K562 (cell line): ENCODE measurements at regions not wholly inside any gene's neighbourhood (a gene's known extent, or its start where the extent isn't known, plus 50 kb on each side); places are given as distances from the start of the nearest gene placed in this dataset.

Experiments
- ADNP ChIP-seq: fragments of 200-800 bp; sonication (Bioruptor generic); IDR thresholded peaks from 2 replicates; pipeline ENCODE4 v1.6.1; 2016; ENCODE audit warnings: missing genetic modification characterization, missing compliant biosample characterization
- CAMTA2 ChIP-seq: fragments of 250-450 bp; sonication (Bioruptor Pico); conservative IDR thresholded peaks from 2 replicates; pipeline ENCODE4 v1.5.1; 2022
- CEBPB ChIP-seq: fragments of 450-650 bp; IDR thresholded peaks from 2 replicates; pipeline ENCODE4 v1.6.1; 2016; ENCODE audit warnings: missing genetic modification characterization, missing compliant biosample characterization
- ESRRB ChIP-seq: fragments of 250-450 bp; sonication (Bioruptor Pico); IDR thresholded peaks from 2 replicates; pipeline ENCODE4 v1.5.0; 2020; ENCODE audit warnings: mild to moderate bottlenecking, moderate library complexity, borderline replicate concordance
- MIER1 ChIP-seq: fragments of 450-650 bp; IDR thresholded peaks from 2 replicates; pipeline ENCODE4 v1.6.1; 2016; ENCODE audit warnings: antibody characterized with exemption, mild to moderate bottlenecking, low read depth
- NR4A1 ChIP-seq, 2 experiments: fragments of 250-450 bp in 1 of 2; fragments of 450-650 bp in 1 of 2; sonication (Bioruptor Pico) in 1 of 2; IDR thresholded peaks; 2 replicates each; pipeline versions ENCODE4 v1.4.0 to v1.6.1; 2016 to 2020; ENCODE audit warnings: mild to moderate bottlenecking in 2 of 2, missing compliant biosample characterization in 1 of 2, missing genetic modification characterization in 1 of 2, moderate library complexity in 1 of 2
- NUFIP1 ChIP-seq: fragments of 450-650 bp; IDR thresholded peaks from 2 replicates; pipeline ENCODE4 v1.6.1; 2018; ENCODE audit not compliant: partially characterized antibody
- PHB2 ChIP-seq: fragments of 450-650 bp; IDR thresholded peaks from 2 replicates; pipeline ENCODE4 v1.6.1; 2017; ENCODE audit warnings: low read depth
- POLR2B ChIP-seq: fragments of 450-650 bp; IDR thresholded peaks from 2 replicates; pipeline ENCODE4 v1.6.1; 2018; ENCODE audit warnings: low read depth; ENCODE audit not compliant: partially characterized antibody
- RBM17 ChIP-seq: fragments of 200-400 bp; formaldehyde crosslinking; IDR thresholded peaks from 2 replicates; pipeline ENCODE4 v1.6.1; 2017; ENCODE audit warnings: low read depth, mild to moderate bottlenecking, low read length, borderline replicate concordance
- SRSF3 ChIP-seq: fragments of 200-400 bp; formaldehyde crosslinking; IDR thresholded peaks from 2 replicates; pipeline ENCODE4 v1.6.1; 2016; ENCODE audit warnings: mild to moderate bottlenecking, low read length, moderate library complexity; ENCODE audit not compliant: insufficient read depth
- STAT5A ChIP-seq: IDR thresholded peaks from 2 replicates; pipeline ENCODE4 v1.6.1; 2012; ENCODE audit warnings: low read length, inconsistent platforms, borderline replicate concordance
- TAF7 ChIP-seq: fragments of 450-650 bp; IDR thresholded peaks from 2 replicates; pipeline ENCODE4 v1.6.1; 2016; ENCODE audit warnings: missing genetic modification characterization, missing compliant biosample characterization
- TAL1 ChIP-seq: fragments of 450-650 bp; IDR thresholded peaks from 2 replicates; pipeline ENCODE4 v1.6.1; 2016; ENCODE audit warnings: mild to moderate bottlenecking
- TEAD4 ChIP-seq, 2 experiments: sonication (generic) in 1 of 2; formaldehyde crosslinking in 1 of 2; IDR thresholded peaks; 2 replicates each; pipeline versions ENCODE4 v1.6.1 to v1.8.0; 2012 to 2022; ENCODE audit warnings: borderline replicate concordance in 1 of 2, inconsistent platforms in 1 of 2, low read length in 1 of 2, mild to moderate bottlenecking in 1 of 2, missing genetic modification reagents in 1 of 2
- TGIF2 ChIP-seq: sonication (generic); formaldehyde crosslinking; IDR thresholded peaks from 2 replicates; pipeline ENCODE4 v1.8.1; 2022; ENCODE audit warnings: mild to moderate bottlenecking, missing genetic modification reagents, moderate library complexity
- ZEB2 ChIP-seq: fragments of 450-650 bp; IDR thresholded peaks from 2 replicates; pipeline ENCODE4 v1.6.1; 2016
- ZNF121 ChIP-seq: sonication (generic); formaldehyde crosslinking; conservative IDR thresholded peaks from 2 replicates; pipeline ENCODE4 v1.8.0; 2022; ENCODE audit warnings: missing genetic modification reagents
- ZNF232 ChIP-seq: sonication (generic); formaldehyde crosslinking; IDR thresholded peaks from 2 replicates; pipeline ENCODE4 v1.8.0; 2022; ENCODE audit warnings: mild to moderate bottlenecking, missing genetic modification reagents
- ZNF436 ChIP-seq: fragments of 250-450, 450-650 bp; sonication (Bioruptor Pico); formaldehyde crosslinking; IDR thresholded peaks from 2 replicates; pipeline ENCODE4 v1.7.0; 2020; ENCODE audit warnings: mild to moderate bottlenecking
- ZNF668 ChIP-seq: fragments of 250-450 bp; sonication (Bioruptor Pico); IDR thresholded peaks from 2 replicates; pipeline ENCODE4 v1.8.0; 2022; ENCODE audit warnings: mild to moderate bottlenecking, inconsistent platforms
- ZNF699 ChIP-seq: fragments of 250-450 bp; sonication (Bioruptor Pico); IDR thresholded peaks from 2 replicates; pipeline ENCODE4 v1.8.0; 2021; ENCODE audit warnings: mild to moderate bottlenecking, moderate library complexity; ENCODE audit not compliant: insufficient replicate concordance
- ZNF717 ChIP-seq: fragments of 250-450 bp; sonication (Bioruptor Pico); IDR thresholded peaks from 2 replicates; pipeline ENCODE4 v1.5.0; 2021
- ZZZ3 ChIP-seq: fragments of 450-650 bp; IDR thresholded peaks from 2 replicates; pipeline ENCODE4 v1.6.1; 2016; ENCODE audit warnings: antibody characterized with exemption, mild to moderate bottlenecking, moderate library complexity
- TF ChIP-seq, protein P1 (sequence below): fragments of 450-650 bp; formaldehyde crosslinking; IDR thresholded peaks from 2 replicates; pipeline ENCODE4 v1.4.0; 2020; ENCODE audit warnings: mild to moderate bottlenecking, moderate library complexity
- TF ChIP-seq, protein P2 (sequence below): fragments of 250-450 bp; sonication (Bioruptor Pico); IDR thresholded peaks from 2 replicates; pipeline ENCODE4 v1.8.0; 2022; ENCODE audit warnings: inconsistent platforms
- TF ChIP-seq, protein P3 (sequence below): fragments of 250-450 bp; sonication (Bioruptor Pico); IDR thresholded peaks from 2 replicates; pipeline ENCODE4 v1.5.0; 2021
- TF ChIP-seq, protein P4 (sequence below): sonication (generic); formaldehyde crosslinking; IDR thresholded peaks from 2 replicates; pipeline ENCODE4 v1.8.1; 2022; ENCODE audit warnings: missing genetic modification reagents

DNA sequence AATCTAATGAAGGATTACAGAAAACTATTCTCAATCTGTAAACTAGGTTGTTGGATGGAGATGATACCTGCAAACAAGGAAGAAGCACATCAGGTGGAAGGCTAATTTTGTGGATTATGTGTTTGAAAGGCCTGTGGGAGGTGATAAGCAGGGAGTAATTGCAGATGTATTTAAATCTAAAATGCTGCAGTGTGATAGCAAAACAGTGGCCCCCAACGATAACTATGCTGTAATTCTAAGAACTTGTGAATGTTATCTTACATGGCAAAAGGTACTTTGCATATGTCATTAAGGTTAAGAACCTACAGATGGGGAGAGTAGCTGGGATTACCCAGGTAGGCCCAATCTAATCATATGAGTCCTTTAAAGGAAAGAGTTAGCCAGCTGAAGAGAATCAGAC, 164.5 kb upstream of the AHR start (continued):
- TF ChIP-seq, protein P1, sequence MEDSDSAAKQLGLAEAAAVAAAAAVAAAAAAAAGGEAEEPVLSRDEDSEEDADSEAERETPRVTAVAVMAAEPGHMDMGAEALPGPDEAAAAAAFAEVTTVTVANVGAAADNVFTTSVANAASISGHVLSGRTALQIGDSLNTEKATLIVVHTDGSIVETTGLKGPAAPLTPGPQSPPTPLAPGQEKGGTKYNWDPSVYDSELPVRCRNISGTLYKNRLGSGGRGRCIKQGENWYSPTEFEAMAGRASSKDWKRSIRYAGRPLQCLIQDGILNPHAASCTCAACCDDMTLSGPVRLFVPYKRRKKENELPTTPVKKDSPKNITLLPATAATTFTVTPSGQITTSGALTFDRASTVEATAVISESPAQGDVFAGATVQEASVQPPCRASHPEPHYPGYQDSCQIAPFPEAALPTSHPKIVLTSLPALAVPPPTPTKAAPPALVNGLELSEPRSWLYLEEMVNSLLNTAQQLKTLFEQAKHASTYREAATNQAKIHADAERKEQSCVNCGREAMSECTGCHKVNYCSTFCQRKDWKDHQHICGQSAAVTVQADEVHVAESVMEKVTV: no peak
- peak; percentile 76 for TF ChIP-seq STAT5A
- TF ChIP-seq RBM17: no peak
- TF ChIP-seq CAMTA2 (CRISPR knock-in tag): no peak
- TF ChIP-seq TAL1: peak; percentile 86
- no peak for TF ChIP-seq ADNP (tag)
- TF ChIP-seq ZNF232: no peak
- no peak for TF ChIP-seq ZNF436 (CRISPR knock-in tag)
- TF ChIP-seq CEBPB: no peak
- no peak for TF ChIP-seq ZNF121
- TF ChIP-seq ESRRB: no peak
- peak; percentile 41; the same call in 1 of the 2 replicates for TF ChIP-seq ZEB2
- no peak for TF ChIP-seq ZNF668 (CRISPR knock-in tag)
- TF ChIP-seq TGIF2 (CRISPR knock-in tag): no peak
- no peak for TF ChIP-seq ZZZ3
- no peak for TF ChIP-seq ZNF717 (CRISPR knock-in tag)
- TF ChIP-seq NUFIP1: no peak
- TF ChIP-seq SRSF3: no peak
- TF ChIP-seq, protein P2, sequence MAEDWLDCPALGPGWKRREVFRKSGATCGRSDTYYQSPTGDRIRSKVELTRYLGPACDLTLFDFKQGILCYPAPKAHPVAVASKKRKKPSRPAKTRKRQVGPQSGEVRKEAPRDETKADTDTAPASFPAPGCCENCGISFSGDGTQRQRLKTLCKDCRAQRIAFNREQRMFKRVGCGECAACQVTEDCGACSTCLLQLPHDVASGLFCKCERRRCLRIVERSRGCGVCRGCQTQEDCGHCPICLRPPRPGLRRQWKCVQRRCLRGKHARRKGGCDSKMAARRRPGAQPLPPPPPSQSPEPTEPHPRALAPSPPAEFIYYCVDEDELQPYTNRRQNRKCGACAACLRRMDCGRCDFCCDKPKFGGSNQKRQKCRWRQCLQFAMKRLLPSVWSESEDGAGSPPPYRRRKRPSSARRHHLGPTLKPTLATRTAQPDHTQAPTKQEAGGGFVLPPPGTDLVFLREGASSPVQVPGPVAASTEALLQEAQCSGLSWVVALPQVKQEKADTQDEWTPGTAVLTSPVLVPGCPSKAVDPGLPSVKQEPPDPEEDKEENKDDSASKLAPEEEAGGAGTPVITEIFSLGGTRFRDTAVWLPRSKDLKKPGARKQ (CRISPR knock-in tag): no peak
- no peak for TF ChIP-seq PHB2
- no peak for TF ChIP-seq ZNF699
- TF ChIP-seq, protein P3, sequence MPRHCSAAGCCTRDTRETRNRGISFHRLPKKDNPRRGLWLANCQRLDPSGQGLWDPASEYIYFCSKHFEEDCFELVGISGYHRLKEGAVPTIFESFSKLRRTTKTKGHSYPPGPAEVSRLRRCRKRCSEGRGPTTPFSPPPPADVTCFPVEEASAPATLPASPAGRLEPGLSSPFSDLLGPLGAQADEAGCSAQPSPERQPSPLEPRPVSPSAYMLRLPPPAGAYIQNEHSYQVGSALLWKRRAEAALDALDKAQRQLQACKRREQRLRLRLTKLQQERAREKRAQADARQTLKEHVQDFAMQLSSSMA (CRISPR knock-in tag): no peak
- TF ChIP-seq, protein P4, sequence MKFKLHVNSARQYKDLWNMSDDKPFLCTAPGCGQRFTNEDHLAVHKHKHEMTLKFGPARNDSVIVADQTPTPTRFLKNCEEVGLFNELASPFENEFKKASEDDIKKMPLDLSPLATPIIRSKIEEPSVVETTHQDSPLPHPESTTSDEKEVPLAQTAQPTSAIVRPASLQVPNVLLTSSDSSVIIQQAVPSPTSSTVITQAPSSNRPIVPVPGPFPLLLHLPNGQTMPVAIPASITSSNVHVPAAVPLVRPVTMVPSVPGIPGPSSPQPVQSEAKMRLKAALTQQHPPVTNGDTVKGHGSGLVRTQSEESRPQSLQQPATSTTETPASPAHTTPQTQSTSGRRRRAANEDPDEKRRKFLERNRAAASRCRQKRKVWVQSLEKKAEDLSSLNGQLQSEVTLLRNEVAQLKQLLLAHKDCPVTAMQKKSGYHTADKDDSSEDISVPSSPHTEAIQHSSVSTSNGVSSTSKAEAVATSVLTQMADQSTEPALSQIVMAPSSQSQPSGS (CRISPR knock-in tag): no peak
- peak; percentile 90 for TF ChIP-seq TEAD4 (IDR thresholded peaks at IDR 0.05; ENCODE audit: low read length)
- no peak for TF ChIP-seq TEAD4 (CRISPR knock-in tag; IDR thresholded peaks at IDR 0.05; ENCODE audit: borderline replicate concordance)
- no peak for TF ChIP-seq NR4A1 (CRISPR knock-in tag; IDR thresholded peaks at IDR 0.05)
- TF ChIP-seq NR4A1 (tag; IDR thresholded peaks at IDR 0.05): no peak
- no peak for TF ChIP-seq POLR2B
- no peak for TF ChIP-seq TAF7
- no peak for TF ChIP-seq MIER1
